Peyer's patch (tissue), 4 donors: ENCODE measurements at regions not wholly inside any gene's neighbourhood (a gene's known extent, or its start where the extent isn't known, plus 50 kb on each side); places are given as distances from the start of the nearest gene placed in this dataset.

Experiments used
- POLR2A ChIP-seq, 2 donors: fragments of 450-650 bp; IDR thresholded peaks; one replicate each; pipeline ENCODE4 v1.5.1; 2017; ENCODE audit warnings: antibody characterized with exemption in 2 of 2, mild to moderate bottlenecking in 2 of 2, moderate library complexity in 2 of 2
- TF ChIP-seq, protein P1 (sequence below), 6 experiments: fragments of 450-650 bp in 4 of 6; fragments of 200-600 bp in 2 of 6; sonication (generic) in 1 of 6; IDR thresholded peaks; one replicate each; pipeline ENCODE4 v1.5.1; 2017 to 2019; ENCODE audit warnings: antibody characterized with exemption in 6 of 6, mild to moderate bottlenecking in 3 of 6, moderate library complexity in 1 of 6

DNA sequence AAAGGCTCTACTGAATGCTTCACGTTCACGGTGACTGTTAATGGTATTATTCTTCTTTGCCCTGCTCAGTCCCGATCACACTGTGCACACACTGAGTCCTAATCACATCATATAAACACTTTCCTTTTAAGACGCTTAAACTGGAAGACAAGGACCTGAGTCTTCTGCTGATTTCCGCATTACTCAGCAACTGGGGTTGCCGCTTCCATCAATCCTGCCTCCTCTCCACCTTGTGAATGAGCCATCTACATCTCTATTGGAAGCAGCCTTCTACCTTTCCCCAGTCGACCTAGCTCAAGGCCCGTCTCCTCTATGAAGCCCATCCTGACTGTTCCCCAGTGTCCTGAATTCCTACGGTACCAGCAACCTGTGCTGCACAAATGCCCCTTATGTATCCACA, 104.7 kb downstream of the NCOR2 start:
- TF ChIP-seq, protein P1, sequence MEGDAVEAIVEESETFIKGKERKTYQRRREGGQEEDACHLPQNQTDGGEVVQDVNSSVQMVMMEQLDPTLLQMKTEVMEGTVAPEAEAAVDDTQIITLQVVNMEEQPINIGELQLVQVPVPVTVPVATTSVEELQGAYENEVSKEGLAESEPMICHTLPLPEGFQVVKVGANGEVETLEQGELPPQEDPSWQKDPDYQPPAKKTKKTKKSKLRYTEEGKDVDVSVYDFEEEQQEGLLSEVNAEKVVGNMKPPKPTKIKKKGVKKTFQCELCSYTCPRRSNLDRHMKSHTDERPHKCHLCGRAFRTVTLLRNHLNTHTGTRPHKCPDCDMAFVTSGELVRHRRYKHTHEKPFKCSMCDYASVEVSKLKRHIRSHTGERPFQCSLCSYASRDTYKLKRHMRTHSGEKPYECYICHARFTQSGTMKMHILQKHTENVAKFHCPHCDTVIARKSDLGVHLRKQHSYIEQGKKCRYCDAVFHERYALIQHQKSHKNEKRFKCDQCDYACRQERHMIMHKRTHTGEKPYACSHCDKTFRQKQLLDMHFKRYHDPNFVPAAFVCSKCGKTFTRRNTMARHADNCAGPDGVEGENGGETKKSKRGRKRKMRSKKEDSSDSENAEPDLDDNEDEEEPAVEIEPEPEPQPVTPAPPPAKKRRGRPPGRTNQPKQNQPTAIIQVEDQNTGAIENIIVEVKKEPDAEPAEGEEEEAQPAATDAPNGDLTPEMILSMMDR (IDR thresholded peaks at IDR 0.05) = no peak
- TF ChIP-seq POLR2A (IDR thresholded peaks at IDR 0.05) = no peak
